Caco-2 (cell line): ENCODE measurements at regions not wholly inside any gene's neighbourhood (a gene's known extent, or its start where the extent isn't known, plus 50 kb on each side); places are given as distances from the start of the nearest gene placed in this dataset.

Source experiments
- BruUV-seq: library from RNA; stranded (reverse); fragments of 400-500 nt; replicated peaks from 2 replicates; lab custom pipeline; 2021; lab: Mats Ljungman, UMichigan
- CTCF ChIA-PET: fragments of 300-600 bp; sonication (Branson Sonifier 250); formaldehyde crosslinking; loops from one replicate; lab custom pipeline; 2022; ENCODE audit warnings: antibody characterized with exemption; lab: Charles Lee
- POLR2A ChIA-PET: fragments of 300-600 bp; sonication (Branson Sonifier 250); formaldehyde crosslinking; loops from one replicate; lab custom pipeline; 2022; ENCODE audit warnings: antibody characterized with exemption; lab: Charles Lee
- DNase-seq, 2 experiments: peaks; one replicate each; pipeline versions ENCODE4 v3.0.0 to v3.0.0-alpha.2; 2020 to 2022
- H3K27me3 ChIP-seq: replicated peaks from 2 replicates; pipeline ENCODE4 v1.6.0; 2011; ENCODE audit warnings: low read length; ENCODE audit not compliant: control insufficient read depth, insufficient read depth
- H3K36me3 ChIP-seq: 2 replicates; pipeline ENCODE4 v1.5.1; 2011; ENCODE audit warnings: low read length; ENCODE audit not compliant: control insufficient read depth, insufficient read depth
- H3K4me1 ChIP-seq: fragments of 250-450 bp; sonication (Bioruptor Pico); 2 replicates; pipeline ENCODE4 v1.5.1; 2020; ENCODE audit warnings: mild to moderate bottlenecking
- H3K4me3 ChIP-seq: 2 replicates; pipeline ENCODE4 v1.5.1; 2011; ENCODE audit warnings: low read depth, mild to moderate bottlenecking, control low read depth, low read length
- H3K9me3 ChIP-seq: fragments of 250-450 bp; sonication (Bioruptor Pico); 2 replicates; pipeline ENCODE4 v1.5.1; 2020; ENCODE audit warnings: mild to moderate bottlenecking, moderate library complexity
- H3K27ac Mint-ChIP-seq: one replicate; pipeline ENCODE4 v1.8.0; 2022; ENCODE audit warnings: mixed read lengths; ENCODE audit not compliant: unreplicated experiment
- H3K27me3 Mint-ChIP-seq: one replicate; pipeline ENCODE4 v1.8.0; 2022; ENCODE audit warnings: mixed read lengths; ENCODE audit not compliant: insufficient read depth, unreplicated experiment
- H3K36me3 Mint-ChIP-seq: one replicate; pipeline ENCODE4 v1.8.0; 2022; ENCODE audit warnings: mild to moderate bottlenecking, mixed read lengths; ENCODE audit not compliant: insufficient read depth, unreplicated experiment
- H3K4me1 Mint-ChIP-seq: one replicate; pipeline ENCODE4 v1.8.0; 2022; ENCODE audit warnings: low read depth, mixed read lengths; ENCODE audit not compliant: unreplicated experiment
- H3K4me3 Mint-ChIP-seq: one replicate; pipeline ENCODE4 v1.8.0; 2022; ENCODE audit warnings: mild to moderate bottlenecking, moderate library complexity, mixed read lengths; ENCODE audit not compliant: unreplicated experiment
- H3K9me3 Mint-ChIP-seq: one replicate; pipeline ENCODE4 v1.8.0; 2022; ENCODE audit warnings: mixed read lengths; ENCODE audit not compliant: unreplicated experiment
- intact Hi-C: fragments of 100-400 bp; cut with micrococcal nuclease; formaldehyde crosslinking; loops from one replicate; pipeline ENCODE4 v1.10.0; 2022; ENCODE audit not compliant: unreplicated experiment
- TF ChIP-seq, protein P1 (sequence below), 2 experiments: fragments of 200-600 bp in 1 of 2; IDR thresholded peaks; 1 replicate in 1 of 2; 2 replicates in 1 of 2; pipeline versions ENCODE4 v1.5.1 to v1.8.0; 2011 to 2022; ENCODE audit warnings: antibody characterized with exemption in 1 of 2, control low read depth in 1 of 2, inconsistent platforms in 1 of 2, low read depth in 1 of 2, low read length in 1 of 2, mild to moderate bottlenecking in 1 of 2, moderate library complexity in 1 of 2; ENCODE audit not compliant: insufficient read depth in 1 of 2, severe bottlenecking in 1 of 2, unreplicated experiment in 1 of 2

DNA sequence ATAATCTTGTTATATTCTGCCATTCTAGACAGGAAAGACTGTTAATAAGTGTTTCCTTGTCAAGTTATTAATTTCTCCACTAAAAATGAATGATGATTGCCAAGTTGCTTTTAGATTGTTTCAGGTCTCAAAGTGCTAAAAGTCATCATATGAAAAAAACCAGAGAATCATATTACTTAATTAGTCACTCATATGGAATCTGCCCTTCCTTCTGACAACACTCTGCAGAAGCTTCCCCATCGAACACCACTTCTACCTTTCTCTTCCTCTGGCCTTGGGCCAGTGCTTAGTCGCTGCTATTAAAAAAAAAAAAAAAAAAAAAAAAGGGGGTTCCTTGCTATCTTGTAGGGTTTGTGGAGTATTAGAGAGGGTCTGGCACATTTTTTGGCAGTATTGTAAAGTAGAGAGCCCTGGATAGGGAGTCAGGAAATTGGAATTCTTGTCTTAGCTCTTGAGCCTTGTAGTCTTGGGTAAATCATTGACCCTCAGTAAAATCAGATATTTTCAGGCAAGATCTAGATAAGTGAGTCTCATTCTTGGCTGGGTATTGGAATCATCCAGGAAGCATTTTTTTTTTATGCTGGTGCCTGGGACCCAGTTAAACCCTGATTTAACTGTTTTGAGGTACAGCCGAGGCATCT, 141.7 kb upstream of the CCDC68 start:
- Histone ChIP-seq H3K36me3 (no peaks in the 10 kb centered on the region), H3K9me3 (no peaks in the 10 kb centered on the region), H3K4me1 (peaks cover 57% of the 10 kb centered on the region), H3K4me3 (no peak overlapping the region), H3K27me3 (no peaks in the 10 kb centered on the region)
- no peak overlapping the region for H3K4me3 Mint-ChIP-seq
- peak overlapping the region; percentile 25 for H3K27ac Mint-ChIP-seq
- TF ChIP-seq, protein P1, sequence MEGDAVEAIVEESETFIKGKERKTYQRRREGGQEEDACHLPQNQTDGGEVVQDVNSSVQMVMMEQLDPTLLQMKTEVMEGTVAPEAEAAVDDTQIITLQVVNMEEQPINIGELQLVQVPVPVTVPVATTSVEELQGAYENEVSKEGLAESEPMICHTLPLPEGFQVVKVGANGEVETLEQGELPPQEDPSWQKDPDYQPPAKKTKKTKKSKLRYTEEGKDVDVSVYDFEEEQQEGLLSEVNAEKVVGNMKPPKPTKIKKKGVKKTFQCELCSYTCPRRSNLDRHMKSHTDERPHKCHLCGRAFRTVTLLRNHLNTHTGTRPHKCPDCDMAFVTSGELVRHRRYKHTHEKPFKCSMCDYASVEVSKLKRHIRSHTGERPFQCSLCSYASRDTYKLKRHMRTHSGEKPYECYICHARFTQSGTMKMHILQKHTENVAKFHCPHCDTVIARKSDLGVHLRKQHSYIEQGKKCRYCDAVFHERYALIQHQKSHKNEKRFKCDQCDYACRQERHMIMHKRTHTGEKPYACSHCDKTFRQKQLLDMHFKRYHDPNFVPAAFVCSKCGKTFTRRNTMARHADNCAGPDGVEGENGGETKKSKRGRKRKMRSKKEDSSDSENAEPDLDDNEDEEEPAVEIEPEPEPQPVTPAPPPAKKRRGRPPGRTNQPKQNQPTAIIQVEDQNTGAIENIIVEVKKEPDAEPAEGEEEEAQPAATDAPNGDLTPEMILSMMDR (IDR thresholded peaks at IDR 0.05; ENCODE audit: insufficient read depth in 1 of 2, low read depth in 1 of 2, low read length in 1 of 2, severe bottlenecking in 1 of 2, unreplicated experiment in 1 of 2), result no peak
- H3K4me1 Mint-ChIP-seq, result peaks cover 33% of the 10 kb centered on the region
- CTCF ChIA-PET, result interaction anchor here (0.6 to 0.7 kb wide), 3 partner anchors 85 to 388 kb away, joined by 3 read pairs; no protein-coding TSS in a partner anchor
- intact Hi-C loops, result no loop called here
- POLR2A ChIA-PET, result no interaction called here
- no peaks in the 10 kb centered on the region for H3K36me3 Mint-ChIP-seq
- DNase-seq, result peak in 1 of 2 experiments; percentile 9
- H3K9me3 Mint-ChIP-seq, result peaks cover 10% of the 10 kb centered on the region
- no TSS peak for BruUV-seq
- no peaks in the 10 kb centered on the region for H3K27me3 Mint-ChIP-seq

DNA sequence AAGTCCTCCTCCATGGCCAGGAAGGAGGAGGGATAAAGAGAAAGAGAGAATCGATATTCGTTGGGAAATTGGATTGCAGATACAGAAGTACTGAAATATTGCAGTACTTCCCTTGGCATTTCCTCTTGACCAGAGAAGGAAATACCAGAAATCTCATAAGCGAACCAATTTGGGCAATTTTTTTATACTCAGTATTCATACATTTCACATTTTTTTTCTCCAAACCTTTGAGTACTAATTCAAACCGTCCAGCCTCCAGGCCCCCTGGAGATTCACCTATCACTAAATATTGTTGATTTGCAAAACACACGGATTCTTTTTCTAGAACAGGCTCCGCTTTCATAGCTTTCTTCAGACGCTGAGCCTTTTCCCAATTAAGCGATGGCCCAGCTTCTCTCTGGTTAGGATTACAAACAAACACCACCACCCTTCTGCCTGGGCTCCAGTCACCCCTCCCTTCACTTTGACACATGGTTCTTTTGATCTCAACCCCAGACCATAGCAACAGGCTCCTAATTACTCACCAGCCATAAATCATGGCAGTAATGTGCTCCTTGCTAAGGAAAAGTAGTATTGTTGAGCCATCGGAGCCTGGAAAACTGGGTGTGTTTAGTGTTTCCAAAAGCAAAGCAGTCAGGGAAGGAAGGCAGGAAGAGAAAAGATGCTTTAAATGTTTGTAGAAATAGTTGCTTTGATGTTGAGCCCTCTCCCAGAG, 138.4 kb upstream of the CCDC68 start:
- intact Hi-C loops, result loop anchor here (1.0 to 5.0 kb wide), 5 partner anchors 64 to 165 kb away; no protein-coding TSS in a partner anchor
- POLR2A ChIA-PET, result no interaction called here
- H3K4me3 Mint-ChIP-seq, result peak overlapping the region; percentile 53
- H3K27ac Mint-ChIP-seq, result peak overlapping the region; percentile 92
- no TSS peak for BruUV-seq
- Histone ChIP-seq H3K4me1 (peaks cover 75% of the 10 kb centered on the region), H3K36me3 (no peaks in the 10 kb centered on the region), H3K4me3 (no peak overlapping the region), H3K9me3 (no peaks in the 10 kb centered on the region), H3K27me3 (no peaks in the 10 kb centered on the region)
- CTCF ChIA-PET, result interaction anchor here (0.6 to 1.3 kb wide), 2 partner anchors 137 to 149 kb away, joined by 3 to 5 read pairs; no protein-coding TSS in a partner anchor
- peak; percentile 74 to 77 for DNase-seq
- H3K4me1 Mint-ChIP-seq, result peaks cover 42% of the 10 kb centered on the region
- H3K36me3 Mint-ChIP-seq, result no peaks in the 10 kb centered on the region
- H3K27me3 Mint-ChIP-seq, result no peaks in the 10 kb centered on the region
- no peaks in the 10 kb centered on the region for H3K9me3 Mint-ChIP-seq
- TF ChIP-seq, protein P1 (IDR thresholded peaks at IDR 0.05; ENCODE audit: insufficient read depth in 1 of 2, low read depth in 1 of 2, low read length in 1 of 2, severe bottlenecking in 1 of 2, unreplicated experiment in 1 of 2), result no peak

DNA sequence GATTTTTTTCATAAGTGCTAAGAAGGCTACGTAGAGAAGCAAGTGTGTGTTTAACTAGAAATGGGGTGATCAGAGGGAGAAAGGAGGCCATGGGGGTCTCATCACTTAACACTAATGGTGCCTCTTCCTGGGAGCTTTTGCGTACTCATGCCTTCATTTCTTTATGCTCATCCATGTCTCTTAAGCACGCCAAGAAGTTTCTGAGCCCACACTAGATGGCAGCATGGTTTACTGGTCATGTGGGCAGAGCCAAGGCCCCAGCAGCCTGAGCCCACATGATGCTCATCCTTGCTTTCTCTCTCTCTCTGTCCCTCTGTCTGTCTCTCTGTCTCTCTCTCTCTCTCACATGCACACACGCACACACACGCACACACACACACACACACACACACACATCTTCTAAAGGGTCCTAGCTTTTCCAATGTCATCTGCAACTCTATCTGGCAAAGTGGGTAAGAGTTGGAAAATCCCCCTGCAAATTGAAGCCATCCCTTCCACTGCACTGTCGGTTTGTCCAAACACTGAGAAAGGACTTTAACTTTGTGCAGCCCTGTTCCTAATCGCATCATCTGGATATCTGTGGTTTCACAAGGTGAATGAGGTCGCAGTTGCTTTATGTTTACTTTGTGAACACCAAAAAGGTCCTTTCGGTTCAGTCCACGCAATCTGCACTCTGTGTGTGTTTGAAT, 137.1 kb upstream of the CCDC68 start:
- Mint-ChIP-seq H3K27ac (peak overlapping the region; percentile 92), H3K36me3 (no peaks in the 10 kb centered on the region), H3K27me3 (no peaks in the 10 kb centered on the region), H3K9me3 (no peaks in the 10 kb centered on the region), H3K4me3 (no peak overlapping the region), H3K4me1 (peaks cover 42% of the 10 kb centered on the region)
- no peak overlapping the region for H3K4me3 ChIP-seq
- intact Hi-C loops, result loop anchor here (5.0 kb wide), 2 partner anchors 94 to 136 kb away; no protein-coding TSS in a partner anchor
- no peaks in the 10 kb centered on the region for H3K27me3 ChIP-seq
- DNase-seq, result peak; percentile 50 to 56
- TF ChIP-seq, protein P1 (IDR thresholded peaks at IDR 0.05; ENCODE audit: insufficient read depth in 1 of 2, low read depth in 1 of 2, low read length in 1 of 2, severe bottlenecking in 1 of 2, unreplicated experiment in 1 of 2), result peak in 1 of 2 experiments; percentile 10
- H3K36me3 ChIP-seq, result no peaks in the 10 kb centered on the region
- H3K9me3 ChIP-seq, result no peaks in the 10 kb centered on the region
- H3K4me1 ChIP-seq, result peaks cover 66% of the 10 kb centered on the region
- ChIA-PET POLR2A (interaction anchor here (0.6 kb wide), 1 partner anchor 155 kb away, joined by 3 read pairs; no protein-coding TSS in a partner anchor), CTCF (interaction anchor here (0.7 to 1.3 kb wide), 2 partner anchors 62 to 138 kb away, joined by 3 read pairs; no protein-coding TSS in a partner anchor)
- BruUV-seq, result no TSS peak
